T-cell (primary cell): ENCODE measurements at regions not wholly inside any gene's neighbourhood (a gene's known extent, or its start where the extent isn't known, plus 50 kb on each side); places are given as distances from the start of the nearest gene placed in this dataset.
"Not testable (repeated sequence)": the region's sequence is repeated elsewhere in the genome, so short reads cannot be mapped to it uniquely, and the experiment has no call there.

Source experiments
- ATAC-seq, 4 experiments: fragments of 200-7000 bp in 3 of 4; fragments of 150-1000 bp in 1 of 4; cut with Tn5 transposase; replicated peaks in 1 of 4; 1 replicate in 3 of 4; 2 replicates in 1 of 4; pipeline ENCODE4 v1.10.0; 2021; ENCODE audit warnings: moderate library complexity in 3 of 4, mild to moderate bottlenecking in 2 of 4, moderate number of reproducible peaks in 1 of 4
- CTCF ChIA-PET, 2 donors: fragments of 300-600 bp; sonication (Branson Sonifier 250); formaldehyde crosslinking; loops; one replicate each; lab custom pipeline; 2022; ENCODE audit warnings: antibody characterized with exemption in 2 of 2; lab: Charles Lee
- POLR2A ChIA-PET, 2 donors: fragments of 300-600 bp; sonication (Branson Sonifier 250); formaldehyde crosslinking; loops; one replicate each; lab custom pipeline; 2022; ENCODE audit warnings: antibody characterized with exemption in 2 of 2; lab: Charles Lee
- DNase-seq, 35 experiments: peaks; one replicate each; pipeline versions ENCODE4 v3.0.0 to v3.0.0-alpha.2; 2013 to 2023
- H3K27ac ChIP-seq: one replicate; pipeline ENCODE4 v1.5.1; 2013; ENCODE audit warnings: low read length
- H3K27me3 ChIP-seq, 2 experiments: replicated peaks in 1 of 2; 1 replicate in 1 of 2; 2 replicates in 1 of 2; pipeline versions ENCODE4 v1.6.1 to v1.7.0; 2013; ENCODE audit warnings: low read length in 1 of 2, mixed read lengths in 1 of 2; ENCODE audit not compliant: control insufficient read depth in 2 of 2, insufficient read depth in 2 of 2; ENCODE audit errors: extremely low read depth in 1 of 2
- H3K36me3 ChIP-seq, 2 donors: 1 replicate in 1 of 2; 2 replicates in 1 of 2; pipeline versions ENCODE4 v1.6.1 to v1.7.0; 2013; ENCODE audit warnings: low read length in 1 of 2; ENCODE audit not compliant: control insufficient read depth in 2 of 2, insufficient read depth in 1 of 2; ENCODE audit errors: extremely low read depth in 1 of 2
- H3K4me1 ChIP-seq, 2 experiments: 1 replicate in 1 of 2; 2 replicates in 1 of 2; pipeline versions ENCODE4 v1.6.1 to v1.7.0; 2013; ENCODE audit warnings: low read length in 2 of 2, mixed read lengths in 1 of 2; ENCODE audit not compliant: insufficient read depth in 2 of 2, control insufficient read depth in 1 of 2; ENCODE audit errors: extremely low read depth in 1 of 2
- H3K4me3 ChIP-seq, 2 donors: 1 replicate in 1 of 2; 2 replicates in 1 of 2; pipeline versions ENCODE4 v1.5.1 to v1.7.0; 2013; ENCODE audit warnings: mild to moderate bottlenecking in 2 of 2, low read length in 1 of 2, moderate library complexity in 1 of 2; ENCODE audit not compliant: control insufficient read depth in 1 of 2; ENCODE audit errors: extremely low read depth in 1 of 2
- H3K9me3 ChIP-seq: 2 replicates; pipeline ENCODE4 v1.7.0; 2013
- H3K27ac Mint-ChIP-seq, 2 donors: one replicate each; pipeline ENCODE4 v1.8.0; 2020 to 2021; ENCODE audit warnings: mild to moderate bottlenecking in 2 of 2, mixed read lengths in 2 of 2
- H3K27me3 Mint-ChIP-seq, 2 donors: one replicate each; pipeline ENCODE4 v1.8.0; 2021 to 2022; ENCODE audit warnings: mixed read lengths in 2 of 2
- H3K36me3 Mint-ChIP-seq: one replicate; pipeline ENCODE4 v1.8.0; 2021; ENCODE audit warnings: mixed read lengths
- H3K4me1 Mint-ChIP-seq, 3 donors: one replicate each; pipeline ENCODE4 v1.8.0; 2020 to 2022; ENCODE audit warnings: mixed read lengths in 3 of 3, mild to moderate bottlenecking in 1 of 3
- H3K4me3 Mint-ChIP-seq, 3 donors: one replicate each; pipeline ENCODE4 v1.8.0; 2020 to 2022; ENCODE audit warnings: mild to moderate bottlenecking in 3 of 3, mixed read lengths in 3 of 3, moderate library complexity in 3 of 3
- H3K9me3 Mint-ChIP-seq, 3 donors: one replicate each; pipeline ENCODE4 v1.8.0; 2020 to 2022; ENCODE audit warnings: mixed read lengths in 3 of 3
- whole genome bisulfite sequencing: methylation state at CpG from one replicate; pipeline ENCODE4 v1.1.5; 2013; ENCODE audit warnings: missing lambda C conversion rate; ENCODE audit not compliant: insufficient coverage; 5-methylcytosine and 5-hydroxymethylcytosine counted together

DNA sequence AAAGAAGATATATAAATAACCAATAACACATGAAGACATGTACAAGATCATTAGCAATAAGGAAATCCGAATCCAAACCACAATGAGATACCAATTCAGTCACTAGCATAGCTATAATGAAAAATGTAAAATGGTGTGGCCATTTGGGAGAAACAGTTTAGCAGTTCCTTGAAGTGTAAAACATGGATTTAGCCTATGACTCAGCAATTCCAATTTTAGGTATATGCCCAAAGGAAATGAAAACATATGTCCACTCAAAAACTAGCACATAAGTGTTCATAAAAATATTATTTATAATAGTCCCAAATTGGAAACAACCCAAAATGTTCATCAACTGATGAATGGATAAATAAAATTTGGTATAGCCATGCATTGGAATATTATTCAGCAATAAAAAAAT is 165.5 kb upstream of the CRIM1 start:
- WGBS, result no CpG with 5 or more reads among the region's 1 CpG
- no peaks in the 10 kb centered on the region for H3K27me3 ChIP-seq
- H3K9me3 ChIP-seq, result no peaks in the 10 kb centered on the region

DNA sequence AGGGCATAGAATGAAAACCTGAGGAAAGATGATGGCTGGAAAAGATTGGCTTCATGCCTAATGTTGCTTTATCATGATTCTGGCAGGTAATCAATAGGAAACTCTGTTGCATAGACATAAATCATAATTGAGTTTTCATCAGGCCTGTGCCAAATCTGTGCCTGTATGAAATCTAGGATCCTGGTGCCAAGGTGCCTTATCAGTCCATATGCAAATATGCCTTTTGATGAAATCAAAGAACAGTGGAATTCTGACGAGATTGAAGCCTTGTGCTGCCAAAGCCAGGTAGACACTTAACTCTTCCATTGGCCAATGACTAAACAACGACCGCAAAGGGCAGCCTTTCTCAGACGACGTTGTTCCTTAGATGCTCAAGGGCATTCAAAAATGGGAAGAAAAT is 170.0 kb upstream of the CRIM1 start:
- no peak overlapping the region for H3K27ac Mint-ChIP-seq
- Histone ChIP-seq H3K4me3 (no peak overlapping the region), H3K27ac (no peak overlapping the region), H3K36me3 (no peaks in the 10 kb centered on the region), H3K4me1 (no peaks in the 10 kb centered on the region), H3K9me3 (no peaks in the 10 kb centered on the region), H3K27me3 (no peaks in the 10 kb centered on the region)
- no peaks in the 10 kb centered on the region for H3K4me1 Mint-ChIP-seq
- CTCF ChIA-PET, result no interaction called here
- H3K27me3 Mint-ChIP-seq, result no peaks in the 10 kb centered on the region
- no peak overlapping the region for H3K4me3 Mint-ChIP-seq
- WGBS, result 83% methylated on average over 1 of the region's 5 CpGs
- POLR2A ChIA-PET, result no interaction called here
- H3K9me3 Mint-ChIP-seq, result no peaks in the 10 kb centered on the region
- no peak for DNase-seq
- ATAC-seq, result no peak
- no peaks in the 10 kb centered on the region for H3K36me3 Mint-ChIP-seq

More for the DNA sequence above, 165.5 kb upstream of the CRIM1 start:
- Mint-ChIP-seq H3K27ac (no peak overlapping the region), H3K36me3 (no peaks in the 10 kb centered on the region), H3K4me1 (no peaks in the 10 kb centered on the region), H3K4me3 (no peak overlapping the region), H3K27me3 (peaks cover 0 to 2% of the 10 kb centered on the region in 2 donors), H3K9me3 (no peaks in the 10 kb centered on the region)
- ChIA-PET POLR2A (no interaction called here), CTCF (no interaction called here)
- no peaks in the 10 kb centered on the region for H3K4me1 ChIP-seq
- no peak overlapping the region for H3K4me3 ChIP-seq
- no peak for ATAC-seq
- H3K27ac ChIP-seq, result no peak overlapping the region
- H3K36me3 ChIP-seq, result no peaks in the 10 kb centered on the region
- no peak for DNase-seq

DNA sequence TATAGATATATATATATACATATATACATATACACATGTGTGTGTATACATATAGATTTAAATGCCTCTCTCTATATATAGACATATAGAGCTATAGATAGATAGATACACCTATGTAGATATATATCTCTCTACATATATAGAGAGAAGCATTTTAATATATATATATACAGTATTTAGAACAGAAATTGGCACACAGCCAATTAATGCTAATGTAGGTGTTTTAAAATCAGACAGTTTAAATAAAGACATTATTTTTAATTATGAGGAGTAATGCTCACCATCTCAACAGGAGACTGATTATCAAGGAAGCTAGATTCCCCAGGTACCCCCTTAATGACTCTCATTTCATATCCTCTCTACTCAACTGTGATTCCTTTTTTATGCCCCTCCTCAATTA is 170.7 kb upstream of the CRIM1 start:
- Mint-ChIP-seq H3K9me3 (no peaks in the 10 kb centered on the region), H3K27me3 (no peaks in the 10 kb centered on the region), H3K36me3 (no peaks in the 10 kb centered on the region), H3K27ac (no peak overlapping the region), H3K4me3 (no peak overlapping the region), H3K4me1 (no peaks in the 10 kb centered on the region)
- CTCF ChIA-PET, result no interaction called here
- Histone ChIP-seq H3K4me1 (no peaks in the 10 kb centered on the region), H3K9me3 (no peaks in the 10 kb centered on the region), H3K36me3 (no peaks in the 10 kb centered on the region), H3K4me3 (no peak overlapping the region), H3K27me3 (no peaks in the 10 kb centered on the region), H3K27ac (no peak overlapping the region)
- ATAC-seq (no peak), DNase-seq (no peak)
- POLR2A ChIA-PET, result no interaction called here

- H3K4me1 Mint-ChIP-seq, H3K36me3 Mint-ChIP-seq, POLR2A ChIA-PET, DNase-seq, H3K27me3 ChIP-seq, H3K4me1 ChIP-seq, H3K27ac Mint-ChIP-seq, H3K4me3 ChIP-seq, H3K27me3 Mint-ChIP-seq, CTCF ChIA-PET, H3K27ac ChIP-seq, ATAC-seq, H3K9me3 ChIP-seq, H3K9me3 Mint-ChIP-seq, H3K36me3 ChIP-seq, H3K4me3 Mint-ChIP-seq: not testable (repeated sequence)
- WGBS, result 90% methylated on average over 1 of the region's 7 CpGs
Observed at GRCh38 chr2:36180789-36181482, 174.6 kb upstream of the CRIM1 start.

DNA sequence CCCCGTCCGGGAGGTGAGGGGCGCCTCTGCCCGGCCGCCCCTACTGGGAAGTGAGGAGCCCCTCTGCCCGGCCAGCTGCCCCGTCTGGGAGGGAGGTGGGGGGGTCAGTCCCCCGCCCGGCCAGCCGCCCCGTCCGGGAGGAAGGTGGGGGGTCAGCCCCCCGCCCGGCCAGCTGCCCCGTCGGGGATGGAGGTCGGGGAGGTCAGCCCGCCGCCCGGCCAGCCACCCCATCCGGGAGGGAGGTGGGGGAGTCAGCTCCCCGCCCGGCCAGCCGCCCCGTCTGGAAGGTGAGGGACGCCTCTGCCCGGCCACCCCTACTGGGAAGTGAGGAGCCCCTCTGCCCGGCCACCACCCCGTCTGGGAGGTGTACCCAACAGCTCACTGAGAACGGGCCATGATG is 175.3 kb upstream of the CRIM1 start:
- H3K4me1 Mint-ChIP-seq, H3K9me3 Mint-ChIP-seq, H3K27ac ChIP-seq, H3K27ac Mint-ChIP-seq, H3K36me3 Mint-ChIP-seq, DNase-seq, H3K4me3 ChIP-seq, H3K36me3 ChIP-seq, CTCF ChIA-PET, H3K4me3 Mint-ChIP-seq, ATAC-seq, H3K4me1 ChIP-seq, POLR2A ChIA-PET, H3K27me3 ChIP-seq, H3K9me3 ChIP-seq, H3K27me3 Mint-ChIP-seq: not testable (repeated sequence)
- no CpG with 5 or more reads among the region's 30 CpGs for WGBS

GRCh38 chr2:36179668-36180269 is 175.8 kb upstream of the CRIM1 start:
- H3K27ac ChIP-seq, POLR2A ChIA-PET, H3K27ac Mint-ChIP-seq, H3K27me3 Mint-ChIP-seq, H3K9me3 ChIP-seq, H3K4me3 ChIP-seq, DNase-seq, H3K9me3 Mint-ChIP-seq, H3K27me3 ChIP-seq, H3K4me1 Mint-ChIP-seq, H3K4me3 Mint-ChIP-seq, ATAC-seq, H3K4me1 ChIP-seq, H3K36me3 Mint-ChIP-seq, H3K36me3 ChIP-seq, CTCF ChIA-PET: not testable (repeated sequence)
- 100% methylated on average over 3 of the region's 42 CpGs for WGBS
